OCI-LY3 (cell line): ENCODE measurements at regions not wholly inside any gene's neighbourhood (a gene's known extent, or its start where the extent isn't known, plus 50 kb on each side); places are given as distances from the start of the nearest gene placed in this dataset.

Source experiments
- CTCF ChIP-seq: fragments of 200-600, 300-600 bp; sonication (generic); IDR thresholded peaks from 2 replicates; pipeline ENCODE4 v1.5.1; 2014; ENCODE audit warnings: antibody characterized with exemption, low read length, low read depth
- EZH2phosphoT487 ChIP-seq: fragments of 200-600 bp; shearing (Covaris generic); IDR thresholded peaks from 2 replicates; pipeline ENCODE4 v1.6.1; 2018; ENCODE audit warnings: antibody characterized with exemption, mixed run types, low read depth

DNA sequence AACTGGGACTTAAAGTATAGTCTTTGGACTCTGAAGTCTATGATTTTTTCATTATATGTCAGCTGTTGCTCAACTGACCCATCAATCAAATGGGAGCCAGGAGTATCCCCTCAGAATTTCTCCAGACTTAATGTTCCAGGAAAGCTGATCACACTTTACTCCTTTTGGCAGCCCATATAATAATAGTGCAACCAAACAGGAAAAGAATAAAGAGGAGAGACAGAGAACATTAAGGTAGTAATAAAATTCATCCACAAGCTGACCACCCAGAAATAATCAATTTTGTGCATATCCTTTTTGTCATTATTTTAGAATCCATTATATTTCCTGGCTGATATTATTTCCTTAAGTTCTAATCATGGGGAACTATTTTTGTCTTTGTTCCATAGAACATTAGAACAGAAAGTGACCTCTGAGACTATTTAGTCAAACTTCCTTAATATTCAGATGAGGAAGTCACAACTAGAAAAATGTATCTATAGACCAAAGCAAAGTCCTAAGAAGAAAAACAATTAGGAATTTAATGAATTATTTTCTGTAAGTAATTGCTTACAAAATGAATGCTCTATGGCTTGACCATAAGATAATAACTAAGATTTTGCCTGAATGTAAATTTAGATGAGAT, 238.1 kb upstream of the SEL1L start:
- TF ChIP-seq CTCF (no peak), EZH2phosphoT487 (no peak)
